ENCODE measurements at regions not wholly inside any gene's neighbourhood (a gene's known extent, or its start where the extent isn't known, plus 50 kb on each side); places are given as distances from the start of the nearest gene placed in this dataset.
"Not testable (repeated sequence)": the region's sequence is repeated elsewhere in the genome, so short reads cannot be mapped to it uniquely, and the experiment has no call there.

GRCh38 chr1:163591131-163591530 lies 269.4 kb downstream of the NUF2 start:
- TF ChIP-seq, protein P1, sequence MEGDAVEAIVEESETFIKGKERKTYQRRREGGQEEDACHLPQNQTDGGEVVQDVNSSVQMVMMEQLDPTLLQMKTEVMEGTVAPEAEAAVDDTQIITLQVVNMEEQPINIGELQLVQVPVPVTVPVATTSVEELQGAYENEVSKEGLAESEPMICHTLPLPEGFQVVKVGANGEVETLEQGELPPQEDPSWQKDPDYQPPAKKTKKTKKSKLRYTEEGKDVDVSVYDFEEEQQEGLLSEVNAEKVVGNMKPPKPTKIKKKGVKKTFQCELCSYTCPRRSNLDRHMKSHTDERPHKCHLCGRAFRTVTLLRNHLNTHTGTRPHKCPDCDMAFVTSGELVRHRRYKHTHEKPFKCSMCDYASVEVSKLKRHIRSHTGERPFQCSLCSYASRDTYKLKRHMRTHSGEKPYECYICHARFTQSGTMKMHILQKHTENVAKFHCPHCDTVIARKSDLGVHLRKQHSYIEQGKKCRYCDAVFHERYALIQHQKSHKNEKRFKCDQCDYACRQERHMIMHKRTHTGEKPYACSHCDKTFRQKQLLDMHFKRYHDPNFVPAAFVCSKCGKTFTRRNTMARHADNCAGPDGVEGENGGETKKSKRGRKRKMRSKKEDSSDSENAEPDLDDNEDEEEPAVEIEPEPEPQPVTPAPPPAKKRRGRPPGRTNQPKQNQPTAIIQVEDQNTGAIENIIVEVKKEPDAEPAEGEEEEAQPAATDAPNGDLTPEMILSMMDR (conservative IDR thresholded peaks at IDR 0.05 in 1 of 2, IDR thresholded peaks at IDR 0.05 in 1 of 2; ENCODE audit: extremely low read depth in 1 of 2, insufficient read depth in 1 of 2, low read depth in 1 of 2, low read length in 2 of 2) = not testable (repeated sequence)
- not testable (repeated sequence) for TF ChIP-seq EZH2 (IDR thresholded peaks at IDR 0.05; ENCODE audit: borderline replicate concordance, low read length)
